Activated effector memory CD4-positive, alpha-beta T cell treated with Interleukin-2 at 50 U/mL for 16 hours (primary cell): ENCODE measurements at regions not wholly inside any gene's neighbourhood (a gene's known extent, or its start where the extent isn't known, plus 50 kb on each side); places are given as distances from the start of the nearest gene placed in this dataset.
"Not testable (repeated sequence)": the region's sequence is repeated elsewhere in the genome, so short reads cannot be mapped to it uniquely, and the experiment has no call there.

Experiments used
- DNase-seq: peaks from one replicate; pipeline ENCODE4 v3.0.0-alpha.2; 2020

GRCh38 chr13:84096216-84096615, 213.9 kb upstream of the SLITRK1 start:
- DNase-seq = no peak

- DNase-seq = no peak
These were observed 206.7 kb upstream of the SLITRK1 start for GRCh38 chr13:84088996-84089395.

GRCh38 chr13:84086847-84087162, 204.5 kb upstream of the SLITRK1 start:
- no peak for DNase-seq

- DNase-seq = not testable (repeated sequence)
These were observed 204.0 kb upstream of the SLITRK1 start for GRCh38 chr13:84086098-84086846.

GRCh38 chr13:84082462-84082861, 200.2 kb upstream of the SLITRK1 start:
- DNase-seq = no peak

- DNase-seq = no peak
These were observed 198.7 kb upstream of the SLITRK1 start for GRCh38 chr13:84080748-84081530.

- no peak for DNase-seq
These were observed 195.0 kb upstream of the SLITRK1 start for GRCh38 chr13:84077271-84077670.

GRCh38 chr13:84076280-84076679, 194.0 kb upstream of the SLITRK1 start:
- DNase-seq = no peak

GRCh38 chr13:84050536-84050935, 168.3 kb upstream of the SLITRK1 start:
- no peak for DNase-seq

GRCh38 chr13:84049443-84050219, 167.4 kb upstream of the SLITRK1 start:
- no peak for DNase-seq

- no peak for DNase-seq
These were observed 162.5 kb upstream of the SLITRK1 start for GRCh38 chr13:84044805-84045204.

GRCh38 chr13:84038001-84038400, 155.7 kb upstream of the SLITRK1 start:
- DNase-seq = no peak

GRCh38 chr13:84032116-84032515, 149.8 kb upstream of the SLITRK1 start:
- DNase-seq = no peak

- DNase-seq = no peak
These were observed 148.8 kb upstream of the SLITRK1 start for GRCh38 chr13:84031120-84031519.

GRCh38 chr13:84029396-84029795, 147.1 kb upstream of the SLITRK1 start:
- no peak for DNase-seq

GRCh38 chr13:84025824-84026223, 143.6 kb upstream of the SLITRK1 start:
- DNase-seq = no peak

- no peak for DNase-seq
These were observed 114.1 kb upstream of the SLITRK1 start for GRCh38 chr13:83996415-83996814.

- no peak for DNase-seq
These were observed 113.7 kb upstream of the SLITRK1 start for GRCh38 chr13:83995930-83996329.

- no peak for DNase-seq
These were observed 110.5 kb upstream of the SLITRK1 start for GRCh38 chr13:83992566-83993358.

- DNase-seq = no peak
These were observed 105.1 kb upstream of the SLITRK1 start for GRCh38 chr13:83987394-83987793.

- no peak for DNase-seq
These were observed 102.5 kb upstream of the SLITRK1 start for GRCh38 chr13:83984793-83985192.

- DNase-seq = no peak
These were observed 98.1 kb upstream of the SLITRK1 start for GRCh38 chr13:83980331-83980730.

GRCh38 chr13:83975655-83976165, 93.4 kb upstream of the SLITRK1 start:
- DNase-seq = no peak
